Naive thymus-derived CD4-positive, alpha-beta T cell (primary cell): ENCODE measurements at regions not wholly inside any gene's neighbourhood (a gene's known extent, or its start where the extent isn't known, plus 50 kb on each side); places are given as distances from the start of the nearest gene placed in this dataset.

Experiments
- ATAC-seq: fragments of 150-1000 bp; cut with Tn5 transposase; 2 replicates; pipeline ENCODE4 v1.10.0; 2021; ENCODE audit warnings: mild to moderate bottlenecking, moderate library complexity
- CTCF ChIA-PET: fragments of 350-600 bp; sonication (Branson Sonifier 250); formaldehyde crosslinking; loops from one replicate; lab custom pipeline; 2021; ENCODE audit warnings: antibody characterized with exemption; lab: Charles Lee
- POLR2A ChIA-PET: fragments of 350-600 bp; sonication (Branson Sonifier 250); formaldehyde crosslinking; loops from one replicate; lab custom pipeline; 2021; ENCODE audit warnings: antibody characterized with exemption, inconsistent platforms; lab: Charles Lee
- DNase-seq, 9 donors: peaks; one replicate each; pipeline versions ENCODE4 v3.0.0 to v3.0.0-alpha.2; 2020 to 2022; ENCODE audit warnings: mixed read lengths in 1 of 9
- H3K27ac ChIP-seq: one replicate; pipeline ENCODE4 v1.7.0; 2013; ENCODE audit warnings: mild to moderate bottlenecking, low read depth, low read length, moderate library complexity
- H3K27me3 ChIP-seq, 2 donors: one replicate each; pipeline ENCODE4 v1.7.0; 2013; ENCODE audit warnings: low read length in 2 of 2, mild to moderate bottlenecking in 2 of 2, moderate library complexity in 2 of 2; ENCODE audit not compliant: control insufficient read depth in 2 of 2, insufficient read depth in 2 of 2
- H3K36me3 ChIP-seq, 3 experiments: 1 replicate in 2 of 3; 2 replicates in 1 of 3; pipeline ENCODE4 v1.7.0; 2013; ENCODE audit warnings: low read length in 3 of 3, mild to moderate bottlenecking in 3 of 3, moderate library complexity in 1 of 3; ENCODE audit not compliant: insufficient read depth in 3 of 3, control insufficient read depth in 2 of 3
- H3K4me1 ChIP-seq, 2 donors: one replicate each; pipeline ENCODE4 v1.7.0; 2013; ENCODE audit warnings: low read length in 2 of 2, mild to moderate bottlenecking in 2 of 2, moderate library complexity in 1 of 2; ENCODE audit not compliant: control insufficient read depth in 2 of 2, insufficient read depth in 2 of 2
- H3K4me3 ChIP-seq: 2 replicates; pipeline ENCODE4 v1.7.0; 2013; ENCODE audit warnings: mild to moderate bottlenecking, low read length
- H3K9me3 ChIP-seq, 3 experiments: 1 replicate in 2 of 3; 2 replicates in 1 of 3; pipeline ENCODE4 v1.7.0; 2013; ENCODE audit warnings: low read length in 3 of 3; ENCODE audit not compliant: control insufficient read depth in 2 of 3
- H3K27ac Mint-ChIP-seq, 9 donors: one replicate each; pipeline ENCODE4 v1.8.0; 2020 to 2022; ENCODE audit warnings: mixed read lengths in 9 of 9, mild to moderate bottlenecking in 8 of 9, moderate library complexity in 5 of 9, inconsistent platforms in 2 of 9
- H3K27me3 Mint-ChIP-seq, 5 donors: one replicate each; pipeline ENCODE4 v1.8.0; 2021 to 2022; ENCODE audit warnings: mixed read lengths in 5 of 5, mild to moderate bottlenecking in 1 of 5
- H3K36me3 Mint-ChIP-seq, 5 donors: one replicate each; pipeline ENCODE4 v1.8.0; 2020 to 2022; ENCODE audit warnings: mixed read lengths in 5 of 5, mild to moderate bottlenecking in 3 of 5, inconsistent platforms in 1 of 5
- H3K4me1 Mint-ChIP-seq, 7 donors: one replicate each; pipeline ENCODE4 v1.8.0; 2020 to 2022; ENCODE audit warnings: mixed read lengths in 7 of 7, mild to moderate bottlenecking in 3 of 7, inconsistent platforms in 1 of 7
- H3K4me3 Mint-ChIP-seq, 10 donors: one replicate each; pipeline ENCODE4 v1.8.0; 2020 to 2022; ENCODE audit warnings: mild to moderate bottlenecking in 10 of 10, mixed read lengths in 10 of 10, moderate library complexity in 6 of 10, inconsistent platforms in 2 of 10
- H3K9me3 Mint-ChIP-seq, 11 donors: one replicate each; pipeline ENCODE4 v1.8.0; 2020 to 2022; ENCODE audit warnings: mixed read lengths in 11 of 11, mild to moderate bottlenecking in 4 of 11, inconsistent platforms in 1 of 11, moderate library complexity in 1 of 11
- intact Hi-C, 2 donors: fragments of 100-400 bp; cut with micrococcal nuclease; formaldehyde crosslinking; loops; one replicate each; pipeline ENCODE4 v1.15.1; 2023

DNA sequence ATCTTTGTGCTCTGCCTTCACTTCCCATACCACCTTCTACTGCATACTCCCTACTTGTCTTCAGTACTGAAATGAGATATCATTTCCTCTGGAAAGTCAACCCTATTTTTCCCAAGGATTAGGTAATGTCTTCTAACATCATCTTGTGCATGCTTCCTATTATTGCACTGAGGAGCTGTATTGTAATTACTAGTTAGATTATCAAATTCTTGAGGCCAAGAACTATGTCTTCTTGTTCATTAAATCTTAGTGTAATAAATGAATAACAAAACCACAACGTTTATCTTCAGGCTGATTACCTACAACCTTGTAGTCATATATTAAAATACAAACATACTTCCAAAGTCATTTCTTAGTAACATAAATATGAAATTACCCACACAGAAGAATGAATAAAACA is 87.9 kb upstream of the POU5F2 start:
- no peaks in the 10 kb centered on the region for H3K4me1 ChIP-seq
- CTCF ChIA-PET: no interaction called here
- H3K36me3 Mint-ChIP-seq: peaks cover 5 to 63% (median 50%) of the 10 kb centered on the region in 5 donors

DNA sequence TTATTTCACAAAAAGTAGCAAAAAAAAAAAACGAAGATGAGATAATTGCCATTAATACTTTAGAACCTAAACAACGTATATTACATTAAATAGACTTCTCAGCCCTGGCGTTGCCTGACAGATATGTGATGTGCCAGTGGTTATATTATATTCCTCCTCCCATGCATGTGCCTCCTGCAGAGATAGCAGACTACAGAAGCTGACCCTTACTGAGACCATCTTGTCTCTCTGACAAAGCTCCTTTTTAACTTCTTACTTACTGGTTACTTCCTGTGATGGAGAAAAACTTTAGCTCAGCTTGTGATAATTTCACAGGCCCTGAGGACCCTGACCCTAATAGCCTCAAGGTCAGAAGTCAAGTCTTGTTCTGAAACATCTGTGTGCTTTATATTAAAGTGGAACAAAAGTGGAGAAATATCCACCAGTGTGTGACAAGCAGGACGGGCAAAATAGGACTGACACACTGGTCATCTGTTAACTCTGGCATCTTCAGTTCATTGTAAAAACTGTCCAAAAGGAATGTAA is 80.6 kb upstream of the POU5F2 start:
- ChIA-PET CTCF (no interaction called here), POLR2A (no interaction called here)
- no peak overlapping the region for H3K27ac ChIP-seq
- Mint-ChIP-seq H3K27me3 (no peaks in the 10 kb centered on the region), H3K4me1 (peaks cover 0 to 2% (median 0%) of the 10 kb centered on the region in 7 donors), H3K4me3 (no peak overlapping the region), H3K36me3 (peaks cover under 1 to 59% (median 53%) of the 10 kb centered on the region in 5 donors), H3K27ac (no peak overlapping the region), H3K9me3 (peaks cover 0 to 4% (median 0%) of the 10 kb centered on the region in 11 donors)
- DNase-seq (no peak), ATAC-seq (no peak)
- no peak overlapping the region for H3K4me3 ChIP-seq
- no peaks in the 10 kb centered on the region for H3K4me1 ChIP-seq
- H3K9me3 ChIP-seq: no peaks in the 10 kb centered on the region
- H3K36me3 ChIP-seq: peaks cover 0 to 4% (median 0%) of the 10 kb centered on the region in 3 experiments
- intact Hi-C loops: no loop called here
- H3K27me3 ChIP-seq: no peaks in the 10 kb centered on the region

More for the DNA sequence above, 87.9 kb upstream of the POU5F2 start:
- H3K27ac Mint-ChIP-seq: no peak overlapping the region
- intact Hi-C loops: no loop called here
- no peaks in the 10 kb centered on the region for H3K27me3 Mint-ChIP-seq
- no peak for ATAC-seq
- H3K9me3 ChIP-seq: no peaks in the 10 kb centered on the region
- H3K4me1 Mint-ChIP-seq: no peaks in the 10 kb centered on the region
- H3K4me3 Mint-ChIP-seq: no peak overlapping the region
- H3K36me3 ChIP-seq: peaks cover 0 to 4% (median 0%) of the 10 kb centered on the region in 3 experiments
- H3K27me3 ChIP-seq: no peaks in the 10 kb centered on the region
- no peak for DNase-seq
- POLR2A ChIA-PET: no interaction called here
- no peak overlapping the region for H3K27ac ChIP-seq
- no peak overlapping the region for H3K4me3 ChIP-seq
- H3K9me3 Mint-ChIP-seq: peaks cover 7 to 25% (median 12%) of the 10 kb centered on the region in 11 donors

DNA sequence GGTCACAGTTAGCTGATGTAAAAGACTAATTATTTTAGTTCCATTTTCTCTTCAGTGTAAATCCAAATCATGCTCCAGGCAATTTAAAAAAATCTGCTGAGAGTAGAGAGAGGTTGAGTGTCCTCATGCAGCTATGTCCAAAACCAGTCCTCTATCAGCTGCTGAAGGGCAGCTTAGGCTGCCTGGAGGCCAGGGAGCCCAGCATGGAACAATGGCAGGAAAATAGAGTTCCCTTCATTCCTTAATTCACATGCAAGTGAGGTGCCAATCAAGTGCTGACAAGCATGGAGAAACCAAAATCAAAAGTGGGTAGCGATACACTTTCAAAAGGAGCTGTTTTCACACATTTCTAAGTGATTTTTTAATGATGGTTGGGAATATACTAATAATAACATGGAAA is 78.3 kb upstream of the POU5F2 start:
- ATAC-seq (no peak), DNase-seq (no peak)
- Histone ChIP-seq H3K4me1 (no peaks in the 10 kb centered on the region), H3K27ac (no peak overlapping the region), H3K27me3 (no peaks in the 10 kb centered on the region), H3K36me3 (peaks cover 0 to 3% (median 0%) of the 10 kb centered on the region in 3 experiments), H3K4me3 (no peak overlapping the region), H3K9me3 (no peaks in the 10 kb centered on the region)
- Mint-ChIP-seq H3K27me3 (no peaks in the 10 kb centered on the region), H3K36me3 (peaks cover 0 to 60% (median 52%) of the 10 kb centered on the region in 5 donors), H3K27ac (no peak overlapping the region), H3K4me1 (peaks cover 0 to 2% (median 0%) of the 10 kb centered on the region in 7 donors), H3K4me3 (no peak overlapping the region), H3K9me3 (no peaks in the 10 kb centered on the region)
- CTCF ChIA-PET: no interaction called here
- intact Hi-C loops: no loop called here
- POLR2A ChIA-PET: no interaction called here

DNA sequence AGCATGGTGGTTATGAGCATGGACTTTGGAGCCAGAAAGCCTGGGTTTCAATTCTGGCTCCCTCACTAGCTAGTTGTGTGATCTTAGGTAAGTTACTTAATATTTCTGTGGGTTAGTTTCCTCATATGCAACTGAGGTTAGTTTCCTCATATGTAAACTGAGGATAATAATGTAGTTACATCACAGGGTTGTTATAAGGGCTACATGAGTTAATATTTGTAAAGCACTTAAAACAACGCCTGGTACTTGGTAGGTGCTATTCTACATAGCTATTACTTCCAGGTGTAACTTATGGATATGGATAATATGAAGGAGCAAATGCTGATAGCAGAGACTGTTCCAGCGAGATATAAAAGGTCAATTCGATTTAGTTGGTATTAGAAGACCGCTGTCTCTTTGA is 69.4 kb upstream of the POU5F2 start:
- H3K9me3 Mint-ChIP-seq: no peaks in the 10 kb centered on the region
- H3K4me3 Mint-ChIP-seq: no peak overlapping the region
- ATAC-seq (no peak), DNase-seq (no peak)
- H3K27me3 Mint-ChIP-seq: no peaks in the 10 kb centered on the region
- Histone ChIP-seq H3K27ac (no peak overlapping the region), H3K4me3 (no peak overlapping the region), H3K36me3 (no peaks in the 10 kb centered on the region), H3K27me3 (no peaks in the 10 kb centered on the region), H3K9me3 (no peaks in the 10 kb centered on the region), H3K4me1 (no peaks in the 10 kb centered on the region)
- H3K27ac Mint-ChIP-seq: no peak overlapping the region
- POLR2A ChIA-PET: no interaction called here
- intact Hi-C loops: no loop called here
- CTCF ChIA-PET: interaction anchor here (1.4 kb wide), 1 partner anchor 9 kb away, joined by 6 read pairs; no protein-coding TSS in a partner anchor
- H3K4me1 Mint-ChIP-seq: no peaks in the 10 kb centered on the region
- peaks cover 0 to 24% (median 15%) of the 10 kb centered on the region in 5 donors for H3K36me3 Mint-ChIP-seq

DNA sequence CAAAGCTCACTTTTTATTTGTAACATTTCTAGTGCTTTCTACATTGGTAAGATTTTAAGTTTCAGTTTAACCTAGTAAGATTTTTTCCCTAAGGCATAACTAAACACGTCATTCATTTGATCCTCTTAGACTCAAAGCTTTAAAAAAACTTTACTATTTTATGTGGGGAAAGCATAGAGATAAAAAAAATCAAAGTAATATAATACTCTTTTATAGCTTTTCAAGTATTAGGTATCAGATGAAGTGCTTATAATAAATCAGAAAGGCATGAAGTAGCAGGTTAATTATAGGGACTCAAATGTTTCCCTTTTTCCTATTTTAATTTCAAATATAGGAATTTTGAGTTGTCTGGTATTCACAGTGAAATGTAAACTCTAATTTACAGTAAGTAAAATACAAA is 68.0 kb upstream of the POU5F2 start:
- ATAC-seq (no peak), DNase-seq (no peak)
- ChIA-PET CTCF (interaction anchor here (0.6 kb wide), 1 partner anchor 25 kb away, joined by 4 read pairs; no protein-coding TSS in a partner anchor), POLR2A (no interaction called here)
- Histone ChIP-seq H3K4me1 (no peaks in the 10 kb centered on the region), H3K27ac (no peak overlapping the region), H3K27me3 (no peaks in the 10 kb centered on the region), H3K36me3 (no peaks in the 10 kb centered on the region), H3K4me3 (no peak overlapping the region), H3K9me3 (no peaks in the 10 kb centered on the region)
- Mint-ChIP-seq H3K27me3 (no peaks in the 10 kb centered on the region), H3K27ac (no peak overlapping the region), H3K4me3 (no peak overlapping the region), H3K36me3 (peaks cover 0 to 12% (median 5%) of the 10 kb centered on the region in 5 donors), H3K9me3 (no peaks in the 10 kb centered on the region), H3K4me1 (no peaks in the 10 kb centered on the region)
- intact Hi-C loops: no loop called here

DNA sequence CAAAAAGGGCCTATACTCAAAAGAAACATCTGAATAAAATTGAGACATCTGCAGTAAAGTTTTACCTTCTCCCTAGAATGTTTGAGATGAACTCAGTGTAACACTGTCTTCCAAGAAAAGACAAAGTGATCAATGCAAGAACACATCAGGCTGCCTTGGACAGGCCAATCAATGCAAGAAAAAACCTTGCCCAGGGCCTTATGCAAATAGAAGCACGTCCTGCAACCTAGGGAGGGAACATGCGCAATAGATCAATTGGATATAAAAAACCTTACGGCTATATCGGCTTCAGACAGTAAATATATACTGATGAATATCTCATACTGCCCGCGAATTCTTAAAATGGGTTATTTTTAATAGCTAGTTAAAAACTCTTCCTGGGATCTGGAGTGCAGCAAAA is 66.4 kb upstream of the POU5F2 start:
- ChIA-PET POLR2A (no interaction called here), CTCF (no interaction called here)
- Mint-ChIP-seq H3K9me3 (no peaks in the 10 kb centered on the region), H3K27me3 (peaks cover 0 to 5% (median 0%) of the 10 kb centered on the region in 5 donors), H3K27ac (no peak overlapping the region), H3K4me3 (no peak overlapping the region), H3K4me1 (no peaks in the 10 kb centered on the region), H3K36me3 (no peaks in the 10 kb centered on the region)
- no peaks in the 10 kb centered on the region for H3K27me3 ChIP-seq
- H3K4me3 ChIP-seq: no peak overlapping the region
- H3K36me3 ChIP-seq: no peaks in the 10 kb centered on the region
- no peaks in the 10 kb centered on the region for H3K9me3 ChIP-seq
- DNase-seq (no peak), ATAC-seq (no peak)
- intact Hi-C loops: no loop called here
- H3K4me1 ChIP-seq: no peaks in the 10 kb centered on the region
- no peak overlapping the region for H3K27ac ChIP-seq
